LNCAP (cell line): ENCODE measurements at regions not wholly inside any gene's neighbourhood (a gene's known extent, or its start where the extent isn't known, plus 50 kb on each side); places are given as distances from the start of the nearest gene placed in this dataset.
A peak's percentile ranks its signal among the peaks of the same experiment; 100 is the strongest.

ENCODE experiments used
- TF ChIP-seq, protein P1 (sequence below): fragments of 450-650 bp; IDR thresholded peaks from 2 replicates; pipeline ENCODE4 v1.5.1; 2017; ENCODE audit warnings: mild to moderate bottlenecking

DNA sequence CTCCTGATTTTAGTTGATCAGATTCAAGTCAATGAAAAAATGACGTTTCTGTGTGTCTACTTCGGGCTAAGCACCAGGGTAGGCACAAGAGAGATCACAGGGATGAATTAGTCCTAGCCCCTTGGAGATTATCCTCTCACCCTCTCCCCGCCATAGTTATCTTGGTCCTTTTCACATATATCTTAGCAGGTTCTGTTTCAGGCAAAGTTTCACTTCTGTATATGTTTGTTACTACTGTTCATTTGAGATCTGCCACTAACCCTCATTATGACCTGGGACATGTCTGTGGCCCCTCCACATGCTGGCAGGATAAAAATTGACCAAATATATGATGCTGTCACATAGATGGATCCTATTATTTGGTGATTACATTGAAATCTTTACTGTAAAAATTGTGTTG, 186.1 kb downstream of the AASDHPPT start:
- TF ChIP-seq, protein P1, sequence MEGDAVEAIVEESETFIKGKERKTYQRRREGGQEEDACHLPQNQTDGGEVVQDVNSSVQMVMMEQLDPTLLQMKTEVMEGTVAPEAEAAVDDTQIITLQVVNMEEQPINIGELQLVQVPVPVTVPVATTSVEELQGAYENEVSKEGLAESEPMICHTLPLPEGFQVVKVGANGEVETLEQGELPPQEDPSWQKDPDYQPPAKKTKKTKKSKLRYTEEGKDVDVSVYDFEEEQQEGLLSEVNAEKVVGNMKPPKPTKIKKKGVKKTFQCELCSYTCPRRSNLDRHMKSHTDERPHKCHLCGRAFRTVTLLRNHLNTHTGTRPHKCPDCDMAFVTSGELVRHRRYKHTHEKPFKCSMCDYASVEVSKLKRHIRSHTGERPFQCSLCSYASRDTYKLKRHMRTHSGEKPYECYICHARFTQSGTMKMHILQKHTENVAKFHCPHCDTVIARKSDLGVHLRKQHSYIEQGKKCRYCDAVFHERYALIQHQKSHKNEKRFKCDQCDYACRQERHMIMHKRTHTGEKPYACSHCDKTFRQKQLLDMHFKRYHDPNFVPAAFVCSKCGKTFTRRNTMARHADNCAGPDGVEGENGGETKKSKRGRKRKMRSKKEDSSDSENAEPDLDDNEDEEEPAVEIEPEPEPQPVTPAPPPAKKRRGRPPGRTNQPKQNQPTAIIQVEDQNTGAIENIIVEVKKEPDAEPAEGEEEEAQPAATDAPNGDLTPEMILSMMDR, result no peak

DNA sequence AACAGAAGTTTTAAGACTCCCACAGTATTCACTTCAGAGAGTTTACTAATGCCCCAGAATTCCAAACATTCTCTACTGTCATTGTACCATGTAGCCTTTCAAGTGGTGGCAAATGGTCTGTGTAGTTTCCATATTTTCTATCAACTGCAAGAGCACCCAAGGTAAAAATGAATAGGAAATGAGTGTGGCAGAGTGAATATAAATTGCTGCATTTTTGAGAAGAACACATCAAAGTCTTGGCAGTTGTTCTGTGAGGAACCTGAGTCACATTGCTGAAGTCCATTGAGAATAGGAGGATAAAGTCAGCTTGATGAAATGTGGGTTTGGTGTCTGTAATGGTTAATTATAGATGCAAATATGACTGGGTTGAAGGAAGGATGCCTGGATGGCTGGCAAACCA, 193.6 kb downstream of the AASDHPPT start:
- TF ChIP-seq, protein P1, result no peak

DNA sequence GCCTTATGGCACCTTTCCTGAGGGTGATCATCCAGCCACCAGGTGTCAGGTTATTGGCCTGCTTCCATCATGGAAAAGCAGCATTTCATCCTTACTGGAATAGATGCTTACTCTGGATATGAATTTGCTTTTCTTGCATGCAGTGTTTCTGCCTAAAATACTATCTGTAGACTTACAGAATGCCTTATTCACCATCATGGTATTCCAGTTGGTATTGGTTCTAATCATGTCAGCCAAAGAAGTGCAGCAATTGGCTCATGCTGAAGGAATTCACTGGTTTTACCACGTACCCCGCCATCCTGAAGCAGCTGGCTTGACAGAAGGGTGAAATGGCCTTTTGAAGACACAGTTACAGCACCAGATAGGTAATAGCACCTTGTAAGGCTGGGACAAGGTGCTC, 194.2 kb downstream of the AASDHPPT start:
- TF ChIP-seq, protein P1, result no peak

DNA sequence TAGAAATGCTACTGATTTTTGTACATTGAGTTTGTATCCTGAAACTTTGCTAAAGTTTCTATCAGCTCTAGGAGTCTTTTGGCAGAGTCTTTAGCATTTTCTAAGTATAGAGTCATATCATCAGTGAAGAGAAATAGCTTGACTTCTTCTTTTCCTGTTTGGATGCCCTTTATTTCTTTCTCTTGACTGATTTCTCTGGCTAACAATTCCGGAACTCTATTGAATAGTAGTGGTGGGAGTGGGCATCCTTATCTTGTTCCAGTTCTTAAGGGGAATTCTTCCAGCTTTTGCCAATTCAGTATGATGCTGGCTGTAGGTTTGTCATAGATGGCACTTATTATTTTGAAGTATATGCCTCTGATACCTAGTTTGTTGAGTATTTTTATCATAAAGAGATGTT, 197.7 kb downstream of the AASDHPPT start:
- TF ChIP-seq, protein P1, result no peak

- TF ChIP-seq, protein P1, result no peak
Measured at GRCh38 chr11:106276126-106276525, 198.7 kb downstream of the AASDHPPT start.

GRCh38 chr11:106276859-106277436, 199.5 kb downstream of the AASDHPPT start:
- TF ChIP-seq, protein P1, result peak; percentile 33; the same call in 1 of the 2 replicates

GRCh38 chr11:106277484-106277883, 200.0 kb downstream of the AASDHPPT start:
- TF ChIP-seq, protein P1, result no peak

DNA sequence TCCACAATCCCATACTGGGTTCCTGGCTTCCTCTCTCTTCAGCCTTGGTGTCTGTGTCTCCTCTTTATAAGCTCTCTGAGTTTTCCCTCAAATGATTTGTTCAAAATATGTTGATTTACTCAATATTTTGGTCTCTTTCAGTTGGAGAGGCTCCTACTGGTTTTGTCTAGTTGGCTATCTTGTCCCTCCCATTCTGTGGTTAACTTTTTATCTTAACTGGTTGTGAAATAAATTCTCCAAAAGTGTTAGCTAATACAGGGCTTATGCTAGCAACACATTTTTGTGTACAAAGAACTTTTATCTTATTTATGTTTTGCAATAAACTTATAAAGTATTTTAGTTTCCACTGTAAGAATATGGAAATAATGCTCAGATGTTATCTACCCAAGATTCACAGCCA, 200.9 kb downstream of the AASDHPPT start:
- TF ChIP-seq, protein P1, result no peak
